Liver (tissue), 8 donors: ENCODE measurements at regions not wholly inside any gene's neighbourhood (a gene's known extent, or its start where the extent isn't known, plus 50 kb on each side); places are given as distances from the start of the nearest gene placed in this dataset.

Experiments used
- DNase-seq: peaks from one replicate; pipeline ENCODE4 v3.0.0-alpha.2; 2017; ENCODE audit warnings: low spot score
- H3K27ac ChIP-seq, 2 donors: one replicate each; pipeline ENCODE4 v1.7.0; 2013; ENCODE audit warnings: inconsistent platforms in 2 of 2, low read length in 2 of 2, control low read depth in 1 of 2, low read depth in 1 of 2, mild to moderate bottlenecking in 1 of 2
- H3K27me3 ChIP-seq, 4 donors: one replicate each; pipeline versions ENCODE4 v1.6.1 to v1.7.0; 2013; ENCODE audit warnings: low read length in 3 of 4, inconsistent platforms in 1 of 4, mild to moderate bottlenecking in 1 of 4, moderate library complexity in 1 of 4; ENCODE audit not compliant: control insufficient read depth in 4 of 4, insufficient read depth in 4 of 4
- H3K36me3 ChIP-seq, 4 donors: one replicate each; pipeline versions ENCODE4 v1.6.1 to v1.7.0; 2013; ENCODE audit warnings: low read length in 3 of 4, mild to moderate bottlenecking in 3 of 4, low read depth in 1 of 4, moderate library complexity in 1 of 4; ENCODE audit not compliant: control insufficient read depth in 4 of 4, insufficient read depth in 3 of 4
- H3K4me1 ChIP-seq, 4 donors: one replicate each; pipeline versions ENCODE4 v1.6.1 to v1.7.0; 2013; ENCODE audit warnings: low read length in 3 of 4, mild to moderate bottlenecking in 3 of 4, moderate library complexity in 1 of 4; ENCODE audit not compliant: control insufficient read depth in 4 of 4, insufficient read depth in 4 of 4
- H3K4me3 ChIP-seq, 3 donors: one replicate each; pipeline versions ENCODE4 v1.6.1 to v1.7.0; 2013; ENCODE audit warnings: low read length in 3 of 3, control low read depth in 1 of 3, low read depth in 1 of 3, mild to moderate bottlenecking in 1 of 3
- H3K9ac ChIP-seq, 2 donors: one replicate each; pipeline ENCODE4 v1.7.0; 2013; ENCODE audit warnings: low read length in 2 of 2, mild to moderate bottlenecking in 2 of 2, moderate library complexity in 2 of 2, control low read depth in 1 of 2, low read depth in 1 of 2
- H3K9me3 ChIP-seq, 4 donors: one replicate each; pipeline versions ENCODE4 v1.6.1 to v1.7.0; 2013; ENCODE audit warnings: low read length in 3 of 4; ENCODE audit not compliant: control insufficient read depth in 4 of 4
- EGR1 ChIP-seq, 2 donors: IDR thresholded peaks; 2 replicates each; pipeline ENCODE4 v1.6.1; 2016 to 2018; ENCODE audit warnings: antibody characterized with exemption in 2 of 2, low read depth in 2 of 2
- FOXA1 ChIP-seq: IDR thresholded peaks from 2 replicates; pipeline ENCODE4 v1.6.1; 2016; ENCODE audit warnings: antibody characterized with exemption
- FOXA2 ChIP-seq: IDR thresholded peaks from 2 replicates; pipeline ENCODE4 v1.6.1; 2016; ENCODE audit warnings: antibody characterized with exemption
- GABPA ChIP-seq, 2 donors: IDR thresholded peaks in 1 of 2; conservative IDR thresholded peaks in 1 of 2; 2 replicates each; pipeline ENCODE4 v1.6.1; 2016; ENCODE audit warnings: antibody characterized with exemption in 2 of 2, mild to moderate bottlenecking in 1 of 2, moderate library complexity in 1 of 2
- HNF4A ChIP-seq, 2 donors: conservative IDR thresholded peaks; 2 replicates each; pipeline ENCODE4 v1.6.1; 2016; ENCODE audit warnings: antibody characterized with exemption in 2 of 2, mild to moderate bottlenecking in 2 of 2
- HNF4G ChIP-seq: IDR thresholded peaks from 2 replicates; pipeline ENCODE4 v1.6.1; 2016; ENCODE audit warnings: antibody characterized with exemption
- JUND ChIP-seq, 2 donors: IDR thresholded peaks; 2 replicates each; pipeline ENCODE4 v1.6.1; 2016; ENCODE audit warnings: antibody characterized with exemption in 2 of 2
- NR2F2 ChIP-seq: IDR thresholded peaks from 2 replicates; pipeline ENCODE4 v1.6.1; 2016; ENCODE audit warnings: antibody characterized with exemption
- RAD21 ChIP-seq, 2 donors: IDR thresholded peaks; 2 replicates each; pipeline ENCODE4 v1.6.1; 2016; ENCODE audit warnings: antibody characterized with exemption in 2 of 2, mild to moderate bottlenecking in 2 of 2
- RXRA ChIP-seq, 2 donors: IDR thresholded peaks; 2 replicates each; pipeline ENCODE4 v1.6.1; 2017 to 2018; ENCODE audit warnings: antibody characterized with exemption in 2 of 2, mild to moderate bottlenecking in 1 of 2
- SP1 ChIP-seq: IDR thresholded peaks from 2 replicates; pipeline ENCODE4 v1.6.1; 2018; ENCODE audit warnings: antibody characterized with exemption, mild to moderate bottlenecking
- TAF1 ChIP-seq: conservative IDR thresholded peaks from 2 replicates; pipeline ENCODE4 v1.6.1; 2016; ENCODE audit warnings: antibody characterized with exemption, mild to moderate bottlenecking
- YY1 ChIP-seq: IDR thresholded peaks from 2 replicates; pipeline ENCODE4 v1.6.1; 2016; ENCODE audit warnings: antibody characterized with exemption, mild to moderate bottlenecking
- WGBS: extraction: QIAGEN DNeasy Blood & Tissue Kit; methylation state at CpG from one replicate; pipeline ENCODE4 v1.1.7; 2013; 5-methylcytosine and 5-hydroxymethylcytosine counted together
- TF ChIP-seq, protein P1 (sequence below): IDR thresholded peaks from 2 replicates; pipeline ENCODE4 v1.6.1; 2016; ENCODE audit warnings: antibody characterized with exemption, mild to moderate bottlenecking
- TF ChIP-seq, protein P2 (sequence below): IDR thresholded peaks from 2 replicates; pipeline ENCODE4 v1.6.1; 2016; ENCODE audit warnings: antibody characterized with exemption
- TF ChIP-seq, protein P3 (sequence below): IDR thresholded peaks from 2 replicates; pipeline ENCODE4 v1.6.1; 2016; ENCODE audit warnings: antibody characterized with exemption
- TF ChIP-seq, protein P4 (sequence below): fragments of 150-350 bp; IDR thresholded peaks from 2 replicates; pipeline ENCODE4 v1.5.1; 2017; ENCODE audit warnings: improper control_type of control experiment, low read depth, low read length; ENCODE audit not compliant: missing input control
- donor health status: healthy.
- donor health status: healthy.
- donor health status: healthy.
- donor health status: healthy.
- donor health status: healthy.

DNA sequence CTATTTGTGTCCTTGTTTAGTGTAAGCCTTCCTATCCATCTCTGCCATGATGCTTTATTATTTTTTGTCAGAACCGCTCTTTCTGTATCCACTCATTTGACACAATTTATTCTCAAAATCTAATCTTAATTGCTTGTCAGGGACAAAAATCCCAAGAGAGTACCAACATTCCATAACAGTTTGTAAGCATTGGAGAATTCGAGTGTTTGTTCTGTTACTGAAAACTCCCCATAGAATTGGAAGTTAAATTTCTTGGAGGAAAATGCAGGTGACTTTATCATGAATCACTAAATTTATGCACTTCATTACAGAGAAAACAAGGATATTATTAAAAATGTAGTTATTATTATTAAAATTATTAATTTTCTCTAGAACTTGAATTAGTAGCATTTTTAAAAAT is 1986.1 kb downstream of the ARAP2 start:
- TF ChIP-seq, protein P1, sequence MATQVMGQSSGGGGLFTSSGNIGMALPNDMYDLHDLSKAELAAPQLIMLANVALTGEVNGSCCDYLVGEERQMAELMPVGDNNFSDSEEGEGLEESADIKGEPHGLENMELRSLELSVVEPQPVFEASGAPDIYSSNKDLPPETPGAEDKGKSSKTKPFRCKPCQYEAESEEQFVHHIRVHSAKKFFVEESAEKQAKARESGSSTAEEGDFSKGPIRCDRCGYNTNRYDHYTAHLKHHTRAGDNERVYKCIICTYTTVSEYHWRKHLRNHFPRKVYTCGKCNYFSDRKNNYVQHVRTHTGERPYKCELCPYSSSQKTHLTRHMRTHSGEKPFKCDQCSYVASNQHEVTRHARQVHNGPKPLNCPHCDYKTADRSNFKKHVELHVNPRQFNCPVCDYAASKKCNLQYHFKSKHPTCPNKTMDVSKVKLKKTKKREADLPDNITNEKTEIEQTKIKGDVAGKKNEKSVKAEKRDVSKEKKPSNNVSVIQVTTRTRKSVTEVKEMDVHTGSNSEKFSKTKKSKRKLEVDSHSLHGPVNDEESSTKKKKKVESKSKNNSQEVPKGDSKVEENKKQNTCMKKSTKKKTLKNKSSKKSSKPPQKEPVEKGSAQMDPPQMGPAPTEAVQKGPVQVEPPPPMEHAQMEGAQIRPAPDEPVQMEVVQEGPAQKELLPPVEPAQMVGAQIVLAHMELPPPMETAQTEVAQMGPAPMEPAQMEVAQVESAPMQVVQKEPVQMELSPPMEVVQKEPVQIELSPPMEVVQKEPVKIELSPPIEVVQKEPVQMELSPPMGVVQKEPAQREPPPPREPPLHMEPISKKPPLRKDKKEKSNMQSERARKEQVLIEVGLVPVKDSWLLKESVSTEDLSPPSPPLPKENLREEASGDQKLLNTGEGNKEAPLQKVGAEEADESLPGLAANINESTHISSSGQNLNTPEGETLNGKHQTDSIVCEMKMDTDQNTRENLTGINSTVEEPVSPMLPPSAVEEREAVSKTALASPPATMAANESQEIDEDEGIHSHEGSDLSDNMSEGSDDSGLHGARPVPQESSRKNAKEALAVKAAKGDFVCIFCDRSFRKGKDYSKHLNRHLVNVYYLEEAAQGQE, result no peak
- TF ChIP-seq FOXA2, result no peak
- no peak for TF ChIP-seq GABPA (IDR thresholded peaks at IDR 0.05 in 1 of 2, conservative IDR thresholded peaks at IDR 0.05 in 1 of 2)
- no peak for TF ChIP-seq FOXA1
- TF ChIP-seq, protein P2, sequence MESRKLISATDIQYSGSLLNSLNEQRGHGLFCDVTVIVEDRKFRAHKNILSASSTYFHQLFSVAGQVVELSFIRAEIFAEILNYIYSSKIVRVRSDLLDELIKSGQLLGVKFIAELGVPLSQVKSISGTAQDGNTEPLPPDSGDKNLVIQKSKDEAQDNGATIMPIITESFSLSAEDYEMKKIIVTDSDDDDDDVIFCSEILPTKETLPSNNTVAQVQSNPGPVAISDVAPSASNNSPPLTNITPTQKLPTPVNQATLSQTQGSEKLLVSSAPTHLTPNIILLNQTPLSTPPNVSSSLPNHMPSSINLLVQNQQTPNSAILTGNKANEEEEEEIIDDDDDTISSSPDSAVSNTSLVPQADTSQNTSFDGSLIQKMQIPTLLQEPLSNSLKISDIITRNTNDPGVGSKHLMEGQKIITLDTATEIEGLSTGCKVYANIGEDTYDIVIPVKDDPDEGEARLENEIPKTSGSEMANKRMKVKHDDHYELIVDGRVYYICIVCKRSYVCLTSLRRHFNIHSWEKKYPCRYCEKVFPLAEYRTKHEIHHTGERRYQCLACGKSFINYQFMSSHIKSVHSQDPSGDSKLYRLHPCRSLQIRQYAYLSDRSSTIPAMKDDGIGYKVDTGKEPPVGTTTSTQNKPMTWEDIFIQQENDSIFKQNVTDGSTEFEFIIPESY, result no peak
- no peak for TF ChIP-seq YY1
- no peak for TF ChIP-seq JUND (IDR thresholded peaks at IDR 0.05)
- TF ChIP-seq, protein P3, sequence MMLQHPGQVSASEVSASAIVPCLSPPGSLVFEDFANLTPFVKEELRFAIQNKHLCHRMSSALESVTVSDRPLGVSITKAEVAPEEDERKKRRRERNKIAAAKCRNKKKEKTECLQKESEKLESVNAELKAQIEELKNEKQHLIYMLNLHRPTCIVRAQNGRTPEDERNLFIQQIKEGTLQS, result no peak
- TF ChIP-seq SP1, result no peak
- no peak for TF ChIP-seq HNF4G
- TF ChIP-seq EGR1 (IDR thresholded peaks at IDR 0.05; ENCODE audit: low read depth in 2 of 2), result no peak
- no peak for TF ChIP-seq RXRA (IDR thresholded peaks at IDR 0.05)
- TF ChIP-seq HNF4A (conservative IDR thresholded peaks at IDR 0.05), result no peak
- TF ChIP-seq, protein P4, sequence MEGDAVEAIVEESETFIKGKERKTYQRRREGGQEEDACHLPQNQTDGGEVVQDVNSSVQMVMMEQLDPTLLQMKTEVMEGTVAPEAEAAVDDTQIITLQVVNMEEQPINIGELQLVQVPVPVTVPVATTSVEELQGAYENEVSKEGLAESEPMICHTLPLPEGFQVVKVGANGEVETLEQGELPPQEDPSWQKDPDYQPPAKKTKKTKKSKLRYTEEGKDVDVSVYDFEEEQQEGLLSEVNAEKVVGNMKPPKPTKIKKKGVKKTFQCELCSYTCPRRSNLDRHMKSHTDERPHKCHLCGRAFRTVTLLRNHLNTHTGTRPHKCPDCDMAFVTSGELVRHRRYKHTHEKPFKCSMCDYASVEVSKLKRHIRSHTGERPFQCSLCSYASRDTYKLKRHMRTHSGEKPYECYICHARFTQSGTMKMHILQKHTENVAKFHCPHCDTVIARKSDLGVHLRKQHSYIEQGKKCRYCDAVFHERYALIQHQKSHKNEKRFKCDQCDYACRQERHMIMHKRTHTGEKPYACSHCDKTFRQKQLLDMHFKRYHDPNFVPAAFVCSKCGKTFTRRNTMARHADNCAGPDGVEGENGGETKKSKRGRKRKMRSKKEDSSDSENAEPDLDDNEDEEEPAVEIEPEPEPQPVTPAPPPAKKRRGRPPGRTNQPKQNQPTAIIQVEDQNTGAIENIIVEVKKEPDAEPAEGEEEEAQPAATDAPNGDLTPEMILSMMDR, result no peak
- no peak for TF ChIP-seq RAD21 (IDR thresholded peaks at IDR 0.05)
- no peak for TF ChIP-seq TAF1
- 88% methylated on average over 2 of the region's 2 CpGs for whole genome bisulfite sequencing
- Histone ChIP-seq H3K27me3 (no peaks in the 10 kb centered on the region), H3K4me3 (no peak overlapping the region), H3K9ac (no peak overlapping the region), H3K9me3 (no peaks in the 10 kb centered on the region), H3K27ac (no peak overlapping the region), H3K36me3 (no peaks in the 10 kb centered on the region), H3K4me1 (peaks cover 0 to 6% (median 2%) of the 10 kb centered on the region in 4 donors)
- no peak for DNase-seq

DNA sequence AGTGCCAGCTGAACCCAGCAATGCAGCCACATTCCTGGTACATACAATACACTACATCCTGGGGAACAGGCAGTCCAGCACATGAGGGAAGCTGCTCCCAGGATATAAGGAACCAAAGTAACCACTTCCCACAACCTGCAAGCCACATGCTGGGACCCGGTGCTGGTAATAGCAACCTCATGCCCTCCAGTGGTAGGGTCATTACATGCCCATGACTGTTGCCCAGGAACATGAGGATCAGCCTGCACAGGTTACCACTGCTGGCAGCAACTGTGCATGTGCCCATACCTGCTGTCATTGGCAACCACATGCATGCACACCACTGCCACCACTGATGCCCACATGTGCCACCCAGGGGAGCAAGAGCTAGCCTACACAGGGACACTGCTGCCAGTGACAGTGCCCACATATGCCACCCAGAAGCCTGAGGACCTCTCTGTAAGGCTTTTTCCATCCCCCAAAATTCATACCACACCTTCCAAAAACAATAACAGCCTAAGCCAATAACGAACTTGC is 1982.5 kb downstream of the ARAP2 start:
- peaks cover 0 to 3% (median 0%) of the 10 kb centered on the region in 4 donors for H3K36me3 ChIP-seq
- TF ChIP-seq NR2F2 (no peak), HNF4A (conservative IDR thresholded peaks at IDR 0.05) (no peak), RAD21 (IDR thresholded peaks at IDR 0.05) (peak in 1 of 2 donors; percentile 20), TAF1 (no peak)
- peaks cover 0 to 9% (median 4%) of the 10 kb centered on the region in 4 donors for H3K4me1 ChIP-seq
- H3K4me3 ChIP-seq, result no peak overlapping the region
- H3K27ac ChIP-seq, result no peak overlapping the region
- H3K9me3 ChIP-seq, result no peaks in the 10 kb centered on the region
- H3K27me3 ChIP-seq, result no peaks in the 10 kb centered on the region
- no peak overlapping the region for H3K9ac ChIP-seq
- WGBS, result 68% methylated on average over 2 of the region's 2 CpGs
- DNase-seq, result no peak
